ENCODE measurements at regions not wholly inside any gene's neighbourhood (a gene's known extent, or its start where the extent isn't known, plus 50 kb on each side); places are given as distances from the start of the nearest gene placed in this dataset.

GRCh38 chr3:102194760-102195159, 240.1 kb upstream of the ZPLD1 start:
- Mint-ChIP-seq H3K4me3 (no peak overlapping the region), H3K36me3 (no peaks in the 10 kb centered on the region), H3K9me3 (no peaks in the 10 kb centered on the region), H3K27ac (peak overlapping the region in 1 of 10 donors; percentile 58), H3K4me1 (peaks cover 2 to 6% (median 3%) of the 10 kb centered on the region in 4 donors), H3K27me3 (no peaks in the 10 kb centered on the region)
- POLR2A ChIA-PET, result no interaction called here
- DNase-seq (no peak), ATAC-seq (no peak)

GRCh38 chr3:102195198-102195948, 239.4 kb upstream of the ZPLD1 start:
- ATAC-seq, result no peak
- Mint-ChIP-seq H3K36me3 (no peaks in the 10 kb centered on the region), H3K4me1 (peaks cover 0 to 2% (median 1%) of the 10 kb centered on the region in 4 donors), H3K27me3 (no peaks in the 10 kb centered on the region), H3K4me3 (no peak overlapping the region), H3K27ac (peak overlapping the region in 2 of 10 donors; percentile 13 to 58), H3K9me3 (no peaks in the 10 kb centered on the region)
- no peak for DNase-seq
- POLR2A ChIA-PET, result no interaction called here

GRCh38 chr3:102200126-102200525, 234.7 kb upstream of the ZPLD1 start:
- ATAC-seq (no peak), DNase-seq (no peak)
- no peak overlapping the region for H3K4me3 Mint-ChIP-seq
- H3K9me3 Mint-ChIP-seq, result peaks cover 0 to 4% (median 0%) of the 10 kb centered on the region in 9 donors
- H3K27me3 Mint-ChIP-seq, result no peaks in the 10 kb centered on the region
- no peak overlapping the region for H3K27ac Mint-ChIP-seq
- H3K4me1 Mint-ChIP-seq, result peaks cover 0 to 2% (median under 1%) of the 10 kb centered on the region in 4 donors
- POLR2A ChIA-PET, result interaction anchor here (0.7 kb wide), 1 partner anchor 334 kb away, joined by 3 read pairs; no protein-coding TSS in a partner anchor
- peaks cover 0 to 10% (median 0%) of the 10 kb centered on the region in 3 donors for H3K36me3 Mint-ChIP-seq

GRCh38 chr3:102200560-102200959, 234.3 kb upstream of the ZPLD1 start:
- no peaks in the 10 kb centered on the region for H3K4me1 Mint-ChIP-seq
- peaks cover 0 to 10% (median 0%) of the 10 kb centered on the region in 3 donors for H3K36me3 Mint-ChIP-seq
- POLR2A ChIA-PET, result interaction anchor here (0.7 kb wide), 1 partner anchor 334 kb away, joined by 3 read pairs; no protein-coding TSS in a partner anchor
- peaks cover 0 to 7% (median 0%) of the 10 kb centered on the region in 9 donors for H3K9me3 Mint-ChIP-seq
- ATAC-seq (no peak), DNase-seq (no peak)
- H3K27ac Mint-ChIP-seq, result no peak overlapping the region
- peaks cover 0 to 2% (median 0%) of the 10 kb centered on the region in 5 donors for H3K27me3 Mint-ChIP-seq
- H3K4me3 Mint-ChIP-seq, result no peak overlapping the region

GRCh38 chr3:102205647-102206046, 229.2 kb upstream of the ZPLD1 start:
- Mint-ChIP-seq H3K4me1 (no peaks in the 10 kb centered on the region), H3K27ac (peak overlapping the region in 1 of 10 donors; percentile 53), H3K9me3 (peaks cover 0 to 14% (median 7%) of the 10 kb centered on the region in 9 donors), H3K27me3 (peaks cover 0 to 2% (median 0%) of the 10 kb centered on the region in 5 donors), H3K36me3 (peaks cover 0 to 10% (median 3%) of the 10 kb centered on the region in 3 donors), H3K4me3 (no peak overlapping the region)
- DNase-seq (no peak), ATAC-seq (no peak)
- POLR2A ChIA-PET, result no interaction called here

GRCh38 chr3:102206511-102207031, 228.2 kb upstream of the ZPLD1 start:
- no peak overlapping the region for H3K4me3 Mint-ChIP-seq
- H3K27me3 Mint-ChIP-seq, result peaks cover 0 to 2% (median 0%) of the 10 kb centered on the region in 5 donors
- H3K4me1 Mint-ChIP-seq, result no peaks in the 10 kb centered on the region
- H3K9me3 Mint-ChIP-seq, result peaks cover 0 to 14% (median 7%) of the 10 kb centered on the region in 9 donors
- POLR2A ChIA-PET, result no interaction called here
- DNase-seq (no peak), ATAC-seq (no peak)
- peak overlapping the region in 1 of 10 donors; percentile 20 for H3K27ac Mint-ChIP-seq
- H3K36me3 Mint-ChIP-seq, result peaks cover 0 to 10% (median 3%) of the 10 kb centered on the region in 3 donors

GRCh38 chr3:102207151-102207571, 227.7 kb upstream of the ZPLD1 start:
- peaks cover 0 to 10% (median 3%) of the 10 kb centered on the region in 3 donors for H3K36me3 Mint-ChIP-seq
- no peaks in the 10 kb centered on the region for H3K4me1 Mint-ChIP-seq
- H3K27me3 Mint-ChIP-seq, result peaks cover 0 to 2% (median 0%) of the 10 kb centered on the region in 5 donors
- H3K9me3 Mint-ChIP-seq, result peaks cover 0 to 14% (median 7%) of the 10 kb centered on the region in 9 donors
- DNase-seq, result no peak
- no peak overlapping the region for H3K4me3 Mint-ChIP-seq
- H3K27ac Mint-ChIP-seq, result no peak overlapping the region
- POLR2A ChIA-PET, result no interaction called here
- no peak for ATAC-seq

- POLR2A ChIA-PET, result interaction anchor here (1.2 kb wide), 1 partner anchor 365 kb away, joined by 3 read pairs; no protein-coding TSS in a partner anchor
- H3K27ac Mint-ChIP-seq, result no peak overlapping the region
- DNase-seq (no peak), ATAC-seq (no peak)
- H3K27me3 Mint-ChIP-seq, result peaks cover 0 to 2% (median 0%) of the 10 kb centered on the region in 5 donors
- no peaks in the 10 kb centered on the region for H3K36me3 Mint-ChIP-seq
- peaks cover 0 to 4% (median 0%) of the 10 kb centered on the region in 4 donors for H3K4me1 Mint-ChIP-seq
- no peak overlapping the region for H3K4me3 Mint-ChIP-seq
- peaks cover 0 to 6% (median 0%) of the 10 kb centered on the region in 9 donors for H3K9me3 Mint-ChIP-seq
Observed at GRCh38 chr3:102215166-102215565, 219.6 kb upstream of the ZPLD1 start.

GRCh38 chr3:102223132-102223531, 211.7 kb upstream of the ZPLD1 start:
- peak overlapping the region in 8 of 10 donors; percentile 4 to 72 (median 18) for H3K4me3 Mint-ChIP-seq
- H3K27me3 Mint-ChIP-seq, result no peaks in the 10 kb centered on the region
- no peaks in the 10 kb centered on the region for H3K36me3 Mint-ChIP-seq
- DNase-seq (peak in 1 of 10 donors; percentile 7), ATAC-seq (peak in 1 of 2 donors; percentile 62)
- H3K27ac Mint-ChIP-seq, result peak overlapping the region in 5 of 10 donors; percentile 12 to 74 (median 61)
- H3K9me3 Mint-ChIP-seq, result peaks cover 0 to 4% (median 0%) of the 10 kb centered on the region in 9 donors
- POLR2A ChIA-PET, result interaction anchor here (1.2 to 1.7 kb wide), 2 partner anchors 373 to 498 kb away, joined by 4 to 9 read pairs; partner anchors contain the start of genes CEP97 and NFKBIZ
- peaks cover 19 to 35% (median 34%) of the 10 kb centered on the region in 4 donors for H3K4me1 Mint-ChIP-seq

GRCh38 chr3:102224171-102224570, 210.6 kb upstream of the ZPLD1 start:
- no peaks in the 10 kb centered on the region for H3K27me3 Mint-ChIP-seq
- H3K36me3 Mint-ChIP-seq, result no peaks in the 10 kb centered on the region
- no peak for ATAC-seq
- H3K4me1 Mint-ChIP-seq, result peaks cover 19 to 37% (median 34%) of the 10 kb centered on the region in 4 donors
- POLR2A ChIA-PET, result interaction anchor here (0.7 to 2.6 kb wide), 3 partner anchors 358 to 410 kb away, joined by 4 to 15 read pairs (median 9); partner anchors contain the start of gene NFKBIZ
- peak overlapping the region in 4 of 10 donors; percentile 4 to 74 (median 42) for H3K27ac Mint-ChIP-seq
- peak overlapping the region in 1 of 10 donors; percentile 12 for H3K4me3 Mint-ChIP-seq
- H3K9me3 Mint-ChIP-seq, result peaks cover 0 to 2% (median 0%) of the 10 kb centered on the region in 9 donors
- DNase-seq, result no peak

- POLR2A ChIA-PET, result interaction anchor here (1.4 to 2.6 kb wide), 6 partner anchors 376 to 422 kb away, joined by 4 to 15 read pairs (median 6); partner anchors contain the start of gene NFKBIZ
- Mint-ChIP-seq H3K4me1 (peaks cover 19 to 45% (median 34%) of the 10 kb centered on the region in 4 donors), H3K9me3 (peaks cover 0 to 2% (median 0%) of the 10 kb centered on the region in 9 donors), H3K4me3 (no peak overlapping the region), H3K27me3 (peaks cover 0 to 3% (median 0%) of the 10 kb centered on the region in 5 donors), H3K27ac (peak overlapping the region in 1 of 10 donors; percentile 8), H3K36me3 (no peaks in the 10 kb centered on the region)
- DNase-seq (peak in 1 of 10 donors; percentile 2), ATAC-seq (no peak)
Observed at GRCh38 chr3:102225005-102225404, 209.8 kb upstream of the ZPLD1 start.

- H3K9me3 Mint-ChIP-seq, result no peaks in the 10 kb centered on the region
- POLR2A ChIA-PET, result interaction anchor here (0.6 to 2.6 kb wide), 7 partner anchors 357 to 423 kb away, joined by 4 to 15 read pairs (median 5); partner anchors contain the start of gene NFKBIZ
- ATAC-seq, result peak; percentile 44 to 69
- H3K27me3 Mint-ChIP-seq, result peaks cover 0 to 3% (median 0%) of the 10 kb centered on the region in 5 donors
- DNase-seq, result peak in 4 of 10 donors; percentile 1 to 53 (median 46)
- H3K4me3 Mint-ChIP-seq, result no peak overlapping the region
- peak overlapping the region in 2 of 10 donors; percentile 8 to 24 for H3K27ac Mint-ChIP-seq
- H3K4me1 Mint-ChIP-seq, result peaks cover 18 to 47% (median 34%) of the 10 kb centered on the region in 4 donors
- no peaks in the 10 kb centered on the region for H3K36me3 Mint-ChIP-seq
Observed at GRCh38 chr3:102225407-102226132, 209.2 kb upstream of the ZPLD1 start.

Measured in naive thymus-derived CD8-positive, alpha-beta T cell (primary cell).